Body of pancreas (tissue), 4 donors: ENCODE measurements at regions not wholly inside any gene's neighbourhood (a gene's known extent, or its start where the extent isn't known, plus 50 kb on each side); places are given as distances from the start of the nearest gene placed in this dataset.

ENCODE experiments used
- POLR2A ChIP-seq, 3 donors: fragments of 450-650 bp; IDR thresholded peaks; one replicate each; pipeline ENCODE4 v1.6.1; 2016; ENCODE audit warnings: antibody characterized with exemption in 3 of 3, mild to moderate bottlenecking in 2 of 3
- TF ChIP-seq, protein P1 (sequence below), 7 experiments: fragments of 450-650 bp in 4 of 7; fragments of 200-600 bp in 3 of 7; sonication (generic) in 3 of 7; IDR thresholded peaks; one replicate each; pipeline ENCODE4 v1.5.1; 2016 to 2019; ENCODE audit warnings: antibody characterized with exemption in 7 of 7

DNA sequence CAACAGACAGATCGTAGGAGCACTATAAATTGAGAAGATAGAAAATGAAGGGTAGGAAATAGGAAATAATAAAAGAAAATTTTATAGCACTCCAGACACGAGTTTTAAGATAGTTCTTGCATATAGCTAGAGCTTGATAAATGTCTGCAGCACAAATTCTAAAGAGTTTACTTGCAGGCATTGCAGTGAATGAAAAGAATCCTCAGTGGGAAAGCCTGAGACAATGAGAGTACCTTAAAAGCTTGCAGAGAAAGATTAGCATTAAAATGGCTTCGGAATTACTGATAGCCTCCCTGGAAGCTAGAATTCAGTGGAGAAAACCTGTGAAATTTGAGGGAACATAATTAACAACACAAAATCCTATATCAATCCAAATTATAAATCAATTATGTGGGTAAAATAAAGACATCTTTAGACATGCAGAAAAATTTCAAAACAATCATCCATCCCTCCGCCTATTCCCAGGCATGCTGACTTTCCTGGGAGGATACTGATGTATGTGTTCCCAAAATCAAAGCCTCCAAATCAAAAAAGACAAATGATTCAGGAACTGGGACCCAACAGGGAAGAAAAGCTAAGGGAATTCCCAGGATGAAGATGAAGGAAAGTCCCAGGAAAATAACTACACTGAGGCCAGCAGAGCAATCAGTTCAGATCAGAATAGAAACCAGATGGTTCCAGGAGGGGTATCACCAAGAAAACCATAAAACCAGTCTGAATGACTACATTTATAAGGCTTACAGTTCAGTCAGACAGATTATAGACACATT, 305.9 kb upstream of the USP25 start:
- no peak for TF ChIP-seq POLR2A (IDR thresholded peaks at IDR 0.05)
- TF ChIP-seq, protein P1, sequence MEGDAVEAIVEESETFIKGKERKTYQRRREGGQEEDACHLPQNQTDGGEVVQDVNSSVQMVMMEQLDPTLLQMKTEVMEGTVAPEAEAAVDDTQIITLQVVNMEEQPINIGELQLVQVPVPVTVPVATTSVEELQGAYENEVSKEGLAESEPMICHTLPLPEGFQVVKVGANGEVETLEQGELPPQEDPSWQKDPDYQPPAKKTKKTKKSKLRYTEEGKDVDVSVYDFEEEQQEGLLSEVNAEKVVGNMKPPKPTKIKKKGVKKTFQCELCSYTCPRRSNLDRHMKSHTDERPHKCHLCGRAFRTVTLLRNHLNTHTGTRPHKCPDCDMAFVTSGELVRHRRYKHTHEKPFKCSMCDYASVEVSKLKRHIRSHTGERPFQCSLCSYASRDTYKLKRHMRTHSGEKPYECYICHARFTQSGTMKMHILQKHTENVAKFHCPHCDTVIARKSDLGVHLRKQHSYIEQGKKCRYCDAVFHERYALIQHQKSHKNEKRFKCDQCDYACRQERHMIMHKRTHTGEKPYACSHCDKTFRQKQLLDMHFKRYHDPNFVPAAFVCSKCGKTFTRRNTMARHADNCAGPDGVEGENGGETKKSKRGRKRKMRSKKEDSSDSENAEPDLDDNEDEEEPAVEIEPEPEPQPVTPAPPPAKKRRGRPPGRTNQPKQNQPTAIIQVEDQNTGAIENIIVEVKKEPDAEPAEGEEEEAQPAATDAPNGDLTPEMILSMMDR (IDR thresholded peaks at IDR 0.05) = no peak
